ENCODE measurements at regions not wholly inside any gene's neighbourhood (a gene's known extent, or its start where the extent isn't known, plus 50 kb on each side); places are given as distances from the start of the nearest gene placed in this dataset.

GRCh38 chr15:98034731-98035130, 74.2 kb downstream of the ARRDC4 start:
- TF ChIP-seq CTCF (IDR thresholded peaks at IDR 0.05), result no peak
- TF ChIP-seq POLR2A (IDR thresholded peaks at IDR 0.05), result no peak
